SK-N-SH (cell line): ENCODE measurements at regions not wholly inside any gene's neighbourhood (a gene's known extent, or its start where the extent isn't known, plus 50 kb on each side); places are given as distances from the start of the nearest gene placed in this dataset.

Experiments used
- CTCF ChIA-PET: fragments of 300-600, 350-600 bp; formaldehyde crosslinking; extraction: SDS; loops from one replicate; lab custom pipeline; 2021; lab: Yijun Ruan, JAX
- POLR2A ChIA-PET: fragments of 350-600 bp; sonication (Branson Sonifier 250); formaldehyde crosslinking; extraction: SDS; loops from one replicate; lab custom pipeline; 2020; ENCODE audit warnings: antibody characterized with exemption, inconsistent platforms; lab: Yijun Ruan, JAX
- DNase-seq: peaks from one replicate; pipeline ENCODE4 v3.0.0; 2012
- H2AFZ ChIP-seq: fragments of 200-600 bp; sonication (generic); 2 replicates; pipeline ENCODE4 v1.8.1; 2016; ENCODE audit warnings: antibody characterized with exemption, mild to moderate bottlenecking, low read depth
- H3F3A ChIP-seq: fragments of 200-600 bp; sonication (generic); replicated peaks from 2 replicates; pipeline ENCODE3; 2016; ENCODE audit warnings: antibody characterized with exemption, mild to moderate bottlenecking; ENCODE audit not compliant: insufficient read depth
- H3K27ac ChIP-seq, 2 experiments: fragments of 200-500 bp in 1 of 2; fragments of 200-600 bp in 1 of 2; sonication (Bioruptor generic) in 1 of 2; sonication (generic), shearing (Covaris generic) in 1 of 2; 2 replicates each; pipeline versions ENCODE4 v1.5.1 to v1.6.1; 2014 to 2016; ENCODE audit warnings: low read depth in 2 of 2, inconsistent platforms in 1 of 2, low read length in 1 of 2, mild to moderate bottlenecking in 1 of 2, mixed read lengths in 1 of 2
- H3K27me3 ChIP-seq: fragments of 200-600 bp; sonication (generic), shearing (Covaris generic); 2 replicates; pipeline ENCODE4 v1.6.1; 2016; ENCODE audit warnings: mixed run types; ENCODE audit not compliant: insufficient read depth
- H3K36me3 ChIP-seq, 2 experiments: fragments of 200-500 bp in 1 of 2; fragments of 200-600 bp in 1 of 2; sonication (Bioruptor generic) in 1 of 2; sonication (generic) in 1 of 2; replicated peaks in 1 of 2; 2 replicates each; pipeline versions ENCODE3 to v1.5.1; 2014 to 2016; ENCODE audit warnings: low read length in 1 of 2, mild to moderate bottlenecking in 1 of 2; ENCODE audit not compliant: insufficient read depth in 2 of 2, control insufficient read depth in 1 of 2
- H3K4me1 ChIP-seq, 2 experiments: fragments of 200-500 bp in 1 of 2; fragments of 200-600 bp in 1 of 2; sonication (Bioruptor generic) in 1 of 2; sonication (generic), shearing (Covaris generic) in 1 of 2; 2 replicates each; pipeline versions ENCODE4 v1.5.1 to v1.6.1; 2014 to 2016; ENCODE audit warnings: low read depth in 1 of 2, low read length in 1 of 2, mixed run types in 1 of 2; ENCODE audit not compliant: insufficient read depth in 2 of 2, control insufficient read depth in 1 of 2
- H3K4me2 ChIP-seq: fragments of 200-600 bp; sonication (generic), shearing (Covaris generic); 2 replicates; pipeline ENCODE4 v1.6.1; 2017; ENCODE audit warnings: mixed run types
- H3K4me3 ChIP-seq, 2 experiments: fragments of 200-500 bp in 1 of 2; fragments of 200-600 bp in 1 of 2; sonication (Bioruptor generic) in 1 of 2; sonication (generic), shearing (Covaris generic) in 1 of 2; 2 replicates each; pipeline versions ENCODE4 v1.5.1 to v1.8.1; 2014 to 2016; ENCODE audit warnings: low read depth in 2 of 2, inconsistent platforms in 1 of 2, low read length in 1 of 2, mild to moderate bottlenecking in 1 of 2, mixed read lengths in 1 of 2, moderate library complexity in 1 of 2
- H3K79me2 ChIP-seq: fragments of 200-600 bp; sonication (generic); 2 replicates; pipeline ENCODE4 v1.8.1; 2017; ENCODE audit warnings: mild to moderate bottlenecking; ENCODE audit not compliant: insufficient read depth
- H3K9ac ChIP-seq: fragments of 200-600 bp; sonication (generic); 2 replicates; pipeline ENCODE4 v1.6.1; 2017; ENCODE audit warnings: mixed run types
- H3K9me2 ChIP-seq: fragments of 200-600 bp; sonication (generic); 2 replicates; pipeline ENCODE4 v1.6.1; 2017; ENCODE audit warnings: mixed run types
- H3K9me3 ChIP-seq: fragments of 200-600 bp; sonication (generic); 2 replicates; pipeline ENCODE4 v1.6.1; 2017; ENCODE audit warnings: mixed run types, mild to moderate bottlenecking, moderate library complexity
- H4K20me1 ChIP-seq: fragments of 200-600 bp; sonication (generic); 2 replicates; pipeline ENCODE4 v1.6.1; 2017; ENCODE audit warnings: mild to moderate bottlenecking, mixed run types; ENCODE audit not compliant: insufficient read depth
- CTCF ChIP-seq: fragments of 200-600 bp; sonication (generic); IDR thresholded peaks from 2 replicates; pipeline ENCODE4 v1.6.1; 2017; ENCODE audit warnings: antibody characterized with exemption, mild to moderate bottlenecking, moderate library complexity
- ELF1 ChIP-seq: IDR thresholded peaks from 2 replicates; pipeline ENCODE4 v1.4.0; 2012
- FOSL2 ChIP-seq: IDR thresholded peaks from 2 replicates; pipeline ENCODE4 v1.4.0; 2012; ENCODE audit warnings: low read depth, mild to moderate bottlenecking, moderate library complexity, borderline replicate concordance
- FOXM1 ChIP-seq: IDR thresholded peaks from 2 replicates; pipeline ENCODE4 v1.4.0; 2012; ENCODE audit warnings: low read depth, mild to moderate bottlenecking
- GABPA ChIP-seq: IDR thresholded peaks from 2 replicates; pipeline ENCODE4 v1.4.0; 2012; ENCODE audit warnings: low read depth, mild to moderate bottlenecking
- GATA2 ChIP-seq: sonication (generic); formaldehyde crosslinking; IDR thresholded peaks from 2 replicates; pipeline ENCODE4 v1.5.0; 2020; ENCODE audit warnings: mild to moderate bottlenecking, missing genetic modification reagents
- MXI1 ChIP-seq: IDR thresholded peaks from 2 replicates; pipeline ENCODE4 v1.6.1; 2012; ENCODE audit warnings: mild to moderate bottlenecking, low read depth, low read length, improper control_type of control experiment
- NFIC ChIP-seq: IDR thresholded peaks from 2 replicates; pipeline ENCODE4 v1.4.0; 2012; ENCODE audit warnings: borderline replicate concordance
- NRF1 ChIP-seq: IDR thresholded peaks from 2 replicates; pipeline ENCODE4 v1.6.1; 2012; ENCODE audit warnings: low read depth, mild to moderate bottlenecking, low read length
- POLR2AphosphoS5 ChIP-seq: IDR thresholded peaks from 2 replicates; pipeline ENCODE4 v1.6.1; 2012; ENCODE audit warnings: low read depth, low read length
- RCOR1 ChIP-seq: fragments of 150-350 bp; IDR thresholded peaks from 2 replicates; pipeline ENCODE4 v1.6.1; 2017; ENCODE audit warnings: antibody characterized with exemption, low read length
- RXRA ChIP-seq: IDR thresholded peaks from 2 replicates; pipeline ENCODE4 v1.4.0; 2012; ENCODE audit warnings: low read depth, mild to moderate bottlenecking, borderline replicate concordance
- SIN3A ChIP-seq: IDR thresholded peaks from 2 replicates; pipeline ENCODE4 v1.6.1; 2012; ENCODE audit warnings: low read depth, mild to moderate bottlenecking, low read length, moderate library complexity, borderline replicate concordance
- SMC3 ChIP-seq: IDR thresholded peaks from 2 replicates; pipeline ENCODE4 v1.6.1; 2012; ENCODE audit warnings: low read depth, low read length, improper control_type of control experiment
- TAF1 ChIP-seq: IDR thresholded peaks from 2 replicates; pipeline ENCODE4 v1.6.1; 2012; ENCODE audit warnings: low read depth, mild to moderate bottlenecking, low read length, moderate library complexity, borderline replicate concordance
- TEAD4 ChIP-seq: IDR thresholded peaks from 2 replicates; pipeline ENCODE4 v1.4.0; 2012; ENCODE audit warnings: mild to moderate bottlenecking, borderline replicate concordance; ENCODE audit not compliant: insufficient read depth
- WGBS: methylation state at CpG from one replicate; pipeline ENCODE4 v1.1.6; 2017; ENCODE audit warnings: low lambda C conversion rate; 5-methylcytosine and 5-hydroxymethylcytosine counted together
- TF ChIP-seq, protein P1 (sequence below): IDR thresholded peaks from 2 replicates; pipeline ENCODE4; 2012
- TF ChIP-seq, protein P2 (sequence below): IDR thresholded peaks from 2 replicates; pipeline ENCODE4 v1.6.1; 2012; ENCODE audit warnings: mild to moderate bottlenecking, low read depth, low read length, moderate library complexity
- TF ChIP-seq, protein P3 (sequence below): IDR thresholded peaks from 2 replicates; pipeline ENCODE4 v1.4.0; 2012; ENCODE audit warnings: low read depth, borderline replicate concordance

DNA sequence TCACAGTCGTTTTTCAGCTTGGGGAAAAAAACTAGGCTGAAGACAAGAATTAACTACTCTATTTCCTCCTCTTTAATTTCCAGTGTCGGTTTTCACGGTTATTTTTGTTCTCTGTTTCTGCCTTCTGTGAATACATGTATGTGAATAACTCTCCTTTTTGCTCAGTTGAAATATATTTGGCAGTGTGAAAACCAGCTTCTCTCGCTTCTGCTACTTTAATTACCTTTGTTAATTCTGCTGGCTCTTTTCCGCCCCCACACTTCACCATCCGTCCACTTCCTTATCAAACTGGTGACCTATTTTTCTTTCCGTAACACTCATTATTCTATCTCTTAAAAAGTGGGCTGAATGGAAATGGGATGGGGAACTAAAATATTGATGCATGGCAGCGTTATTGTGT, 126.4 kb downstream of the POU4F1 start:
- H3K27me3 ChIP-seq: no peaks in the 10 kb centered on the region
- TF ChIP-seq NRF1: no peak
- TF ChIP-seq ELF1: no peak
- no peak for TF ChIP-seq TEAD4
- no peak for TF ChIP-seq SMC3
- no peak for TF ChIP-seq GABPA
- TF ChIP-seq CTCF: no peak
- H3K4me2 ChIP-seq: no peak overlapping the region
- no peaks in the 10 kb centered on the region for H3F3A ChIP-seq
- H3K4me3 ChIP-seq: no peak overlapping the region
- H3K4me1 ChIP-seq: no peaks in the 10 kb centered on the region
- no peak overlapping the region for H3K27ac ChIP-seq
- H2AFZ ChIP-seq: no peak overlapping the region
- H3K9ac ChIP-seq: no peak overlapping the region
- POLR2A ChIA-PET: no interaction called here
- no peaks in the 10 kb centered on the region for H4K20me1 ChIP-seq
- no peak for DNase-seq
- WGBS: 42% methylated on average over 8 of the region's 8 CpGs
- no peaks in the 10 kb centered on the region for H3K9me3 ChIP-seq
- CTCF ChIA-PET: no interaction called here
- no peaks in the 10 kb centered on the region for H3K36me3 ChIP-seq
- no peaks in the 10 kb centered on the region for H3K9me2 ChIP-seq
- H3K79me2 ChIP-seq: no peaks in the 10 kb centered on the region

DNA sequence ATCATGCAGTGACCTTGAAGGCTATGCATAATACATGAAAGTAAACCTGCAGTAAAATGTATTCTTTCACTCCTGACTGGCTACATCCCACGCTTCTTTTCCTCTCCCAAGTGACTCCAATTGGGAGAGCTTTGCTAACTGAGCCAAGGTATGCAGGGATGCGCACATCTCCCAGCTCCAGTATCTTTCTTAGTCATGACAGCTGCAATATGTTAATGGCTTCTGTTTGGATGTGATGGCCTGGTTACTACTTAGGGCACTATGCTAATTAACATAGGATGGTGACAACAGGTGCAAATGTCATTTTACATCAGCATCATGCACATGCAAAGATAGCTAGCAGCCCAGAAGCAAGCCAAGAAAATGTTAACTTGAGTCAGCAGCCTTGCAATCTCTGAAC, 134.7 kb downstream of the POU4F1 start:
- no peaks in the 10 kb centered on the region for H3K9me2 ChIP-seq
- no peaks in the 10 kb centered on the region for H4K20me1 ChIP-seq
- no peak overlapping the region for H3K27ac ChIP-seq
- WGBS: 28% methylated on average over 2 of the region's 2 CpGs
- no peak overlapping the region for H3K9ac ChIP-seq
- H3K9me3 ChIP-seq: no peaks in the 10 kb centered on the region
- H3K4me1 ChIP-seq: no peaks in the 10 kb centered on the region
- H3K36me3 ChIP-seq: no peaks in the 10 kb centered on the region
- H3K4me3 ChIP-seq: no peak overlapping the region
- CTCF ChIA-PET: interaction anchor here (0.5 to 1.5 kb wide), 2 partner anchors 8 to 686 kb away, joined by 3 to 4 read pairs; no protein-coding TSS in a partner anchor
- DNase-seq: no peak
- no peaks in the 10 kb centered on the region for H3K79me2 ChIP-seq
- no peak overlapping the region for H3K4me2 ChIP-seq
- no peaks in the 10 kb centered on the region for H3K27me3 ChIP-seq
- POLR2A ChIA-PET: no interaction called here
- no peaks in the 10 kb centered on the region for H3F3A ChIP-seq
- H2AFZ ChIP-seq: no peak overlapping the region
- TF ChIP-seq, protein P1, sequence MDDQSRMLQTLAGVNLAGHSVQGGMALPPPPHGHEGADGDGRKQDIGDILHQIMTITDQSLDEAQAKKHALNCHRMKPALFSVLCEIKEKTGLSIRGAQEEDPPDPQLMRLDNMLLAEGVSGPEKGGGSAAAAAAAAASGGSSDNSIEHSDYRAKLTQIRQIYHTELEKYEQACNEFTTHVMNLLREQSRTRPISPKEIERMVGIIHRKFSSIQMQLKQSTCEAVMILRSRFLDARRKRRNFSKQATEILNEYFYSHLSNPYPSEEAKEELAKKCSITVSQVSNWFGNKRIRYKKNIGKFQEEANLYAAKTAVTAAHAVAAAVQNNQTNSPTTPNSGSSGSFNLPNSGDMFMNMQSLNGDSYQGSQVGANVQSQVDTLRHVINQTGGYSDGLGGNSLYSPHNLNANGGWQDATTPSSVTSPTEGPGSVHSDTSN: no peak
- TF ChIP-seq FOXM1: no peak
- no peak for TF ChIP-seq GATA2 (CRISPR knock-in tag)
- no peak for TF ChIP-seq RCOR1
- no peak for TF ChIP-seq RXRA
- TF ChIP-seq CTCF: no peak
- no peak for TF ChIP-seq TAF1
- TF ChIP-seq FOSL2: no peak
- TF ChIP-seq, protein P2, sequence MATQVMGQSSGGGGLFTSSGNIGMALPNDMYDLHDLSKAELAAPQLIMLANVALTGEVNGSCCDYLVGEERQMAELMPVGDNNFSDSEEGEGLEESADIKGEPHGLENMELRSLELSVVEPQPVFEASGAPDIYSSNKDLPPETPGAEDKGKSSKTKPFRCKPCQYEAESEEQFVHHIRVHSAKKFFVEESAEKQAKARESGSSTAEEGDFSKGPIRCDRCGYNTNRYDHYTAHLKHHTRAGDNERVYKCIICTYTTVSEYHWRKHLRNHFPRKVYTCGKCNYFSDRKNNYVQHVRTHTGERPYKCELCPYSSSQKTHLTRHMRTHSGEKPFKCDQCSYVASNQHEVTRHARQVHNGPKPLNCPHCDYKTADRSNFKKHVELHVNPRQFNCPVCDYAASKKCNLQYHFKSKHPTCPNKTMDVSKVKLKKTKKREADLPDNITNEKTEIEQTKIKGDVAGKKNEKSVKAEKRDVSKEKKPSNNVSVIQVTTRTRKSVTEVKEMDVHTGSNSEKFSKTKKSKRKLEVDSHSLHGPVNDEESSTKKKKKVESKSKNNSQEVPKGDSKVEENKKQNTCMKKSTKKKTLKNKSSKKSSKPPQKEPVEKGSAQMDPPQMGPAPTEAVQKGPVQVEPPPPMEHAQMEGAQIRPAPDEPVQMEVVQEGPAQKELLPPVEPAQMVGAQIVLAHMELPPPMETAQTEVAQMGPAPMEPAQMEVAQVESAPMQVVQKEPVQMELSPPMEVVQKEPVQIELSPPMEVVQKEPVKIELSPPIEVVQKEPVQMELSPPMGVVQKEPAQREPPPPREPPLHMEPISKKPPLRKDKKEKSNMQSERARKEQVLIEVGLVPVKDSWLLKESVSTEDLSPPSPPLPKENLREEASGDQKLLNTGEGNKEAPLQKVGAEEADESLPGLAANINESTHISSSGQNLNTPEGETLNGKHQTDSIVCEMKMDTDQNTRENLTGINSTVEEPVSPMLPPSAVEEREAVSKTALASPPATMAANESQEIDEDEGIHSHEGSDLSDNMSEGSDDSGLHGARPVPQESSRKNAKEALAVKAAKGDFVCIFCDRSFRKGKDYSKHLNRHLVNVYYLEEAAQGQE: no peak
- no peak for TF ChIP-seq MXI1
- no peak for TF ChIP-seq POLR2AphosphoS5
- TF ChIP-seq, protein P3, sequence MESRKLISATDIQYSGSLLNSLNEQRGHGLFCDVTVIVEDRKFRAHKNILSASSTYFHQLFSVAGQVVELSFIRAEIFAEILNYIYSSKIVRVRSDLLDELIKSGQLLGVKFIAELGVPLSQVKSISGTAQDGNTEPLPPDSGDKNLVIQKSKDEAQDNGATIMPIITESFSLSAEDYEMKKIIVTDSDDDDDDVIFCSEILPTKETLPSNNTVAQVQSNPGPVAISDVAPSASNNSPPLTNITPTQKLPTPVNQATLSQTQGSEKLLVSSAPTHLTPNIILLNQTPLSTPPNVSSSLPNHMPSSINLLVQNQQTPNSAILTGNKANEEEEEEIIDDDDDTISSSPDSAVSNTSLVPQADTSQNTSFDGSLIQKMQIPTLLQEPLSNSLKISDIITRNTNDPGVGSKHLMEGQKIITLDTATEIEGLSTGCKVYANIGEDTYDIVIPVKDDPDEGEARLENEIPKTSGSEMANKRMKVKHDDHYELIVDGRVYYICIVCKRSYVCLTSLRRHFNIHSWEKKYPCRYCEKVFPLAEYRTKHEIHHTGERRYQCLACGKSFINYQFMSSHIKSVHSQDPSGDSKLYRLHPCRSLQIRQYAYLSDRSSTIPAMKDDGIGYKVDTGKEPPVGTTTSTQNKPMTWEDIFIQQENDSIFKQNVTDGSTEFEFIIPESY: no peak
- no peak for TF ChIP-seq SIN3A
- TF ChIP-seq NFIC: no peak
